KOPT-K1 (cell line): ENCODE measurements at regions not wholly inside any gene's neighbourhood (a gene's known extent, or its start where the extent isn't known, plus 50 kb on each side); places are given as distances from the start of the nearest gene placed in this dataset.
"Not testable (repeated sequence)": the region's sequence is repeated elsewhere in the genome, so short reads cannot be mapped to it uniquely, and the experiment has no call there.

ENCODE experiments used
- H3K27ac ChIP-seq: fragments of 200-600 bp; sonication (generic); 2 replicates; pipeline ENCODE4 v1.5.1; 2016; ENCODE audit warnings: antibody characterized with exemption, mild to moderate bottlenecking, low read depth, low read length; ENCODE audit not compliant: poor library complexity, severe bottlenecking
- H3K36me3 ChIP-seq: fragments of 200-600 bp; sonication (generic); 2 replicates; pipeline ENCODE4 v1.5.1; 2017; ENCODE audit warnings: antibody characterized with exemption, mild to moderate bottlenecking, low read length, moderate library complexity; ENCODE audit not compliant: insufficient read depth
- H3K9me3 ChIP-seq: fragments of 200-600 bp; sonication (generic); 2 replicates; pipeline ENCODE4 v1.5.1; 2017; ENCODE audit warnings: antibody characterized with exemption, low read length, mild to moderate bottlenecking; ENCODE audit not compliant: insufficient read depth, poor library complexity, severe bottlenecking

GRCh38 chr6:68032217-68032616 lies 602.9 kb upstream of the ADGRB3 start:
- H3K9me3 ChIP-seq = no peaks in the 10 kb centered on the region
- H3K27ac ChIP-seq = no peak overlapping the region
- H3K36me3 ChIP-seq = no peaks in the 10 kb centered on the region

GRCh38 chr6:68031054-68031453 lies 604.0 kb upstream of the ADGRB3 start:
- H3K9me3 ChIP-seq = no peaks in the 10 kb centered on the region
- no peaks in the 10 kb centered on the region for H3K36me3 ChIP-seq
- no peak overlapping the region for H3K27ac ChIP-seq

DNA sequence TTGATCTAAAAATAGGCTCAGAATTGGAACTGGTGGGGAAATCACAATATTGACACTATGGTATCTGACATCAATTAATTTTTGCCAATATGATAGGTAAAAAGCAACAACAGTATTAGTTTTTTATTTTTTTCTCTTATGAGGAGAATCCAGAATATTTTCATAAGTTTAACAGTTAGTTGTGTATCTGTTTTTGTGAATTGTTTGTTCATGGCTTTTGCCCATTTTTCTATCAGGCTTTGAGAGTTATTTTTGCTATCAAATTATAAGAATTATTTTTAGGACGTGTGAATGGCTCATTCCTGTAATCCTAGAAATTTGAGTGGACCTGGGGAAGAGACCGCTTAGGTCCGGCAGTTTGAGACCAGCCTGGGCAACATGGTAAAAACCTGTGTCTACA lies 608.6 kb upstream of the ADGRB3 start:
- H3K27ac ChIP-seq = no peak overlapping the region
- H3K36me3 ChIP-seq = no peaks in the 10 kb centered on the region
- H3K9me3 ChIP-seq = no peaks in the 10 kb centered on the region

- H3K9me3 ChIP-seq = no peaks in the 10 kb centered on the region
- no peak overlapping the region for H3K27ac ChIP-seq
These were observed 609.3 kb upstream of the ADGRB3 start for GRCh38 chr6:68025764-68026163.

GRCh38 chr6:68024570-68025269 lies 610.4 kb upstream of the ADGRB3 start:
- no peaks in the 10 kb centered on the region for H3K9me3 ChIP-seq
- no peaks in the 10 kb centered on the region for H3K36me3 ChIP-seq
- H3K27ac ChIP-seq = no peak overlapping the region

More at GRCh38 chr6:68025764-68026163, 609.3 kb upstream of the ADGRB3 start:
- no peaks in the 10 kb centered on the region for H3K36me3 ChIP-seq

DNA sequence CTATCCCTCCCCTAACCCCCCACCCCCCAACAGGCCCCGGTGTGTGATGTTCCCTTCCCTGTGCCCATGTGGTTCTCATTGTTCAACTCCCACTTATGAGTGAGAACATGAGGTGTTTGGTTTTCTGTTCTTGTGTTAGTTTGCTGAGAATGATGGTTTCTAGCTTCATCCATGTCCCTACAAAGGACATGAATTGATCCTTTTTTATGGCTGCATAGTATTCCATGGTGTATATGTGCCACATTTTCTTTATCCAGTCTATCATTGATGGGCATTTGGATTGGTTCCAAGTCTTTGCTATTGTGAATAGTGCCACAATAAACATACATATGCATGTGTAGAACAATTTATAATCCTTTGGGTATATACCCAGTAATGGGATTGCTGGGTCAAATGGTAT lies 612.1 kb upstream of the ADGRB3 start:
- H3K36me3 ChIP-seq, H3K27ac ChIP-seq, H3K9me3 ChIP-seq: not testable (repeated sequence)

- Histone ChIP-seq H3K27ac (no peak overlapping the region), H3K9me3 (no peaks in the 10 kb centered on the region), H3K36me3 (no peaks in the 10 kb centered on the region)
These were observed 621.1 kb upstream of the ADGRB3 start for GRCh38 chr6:68013780-68014515.

DNA sequence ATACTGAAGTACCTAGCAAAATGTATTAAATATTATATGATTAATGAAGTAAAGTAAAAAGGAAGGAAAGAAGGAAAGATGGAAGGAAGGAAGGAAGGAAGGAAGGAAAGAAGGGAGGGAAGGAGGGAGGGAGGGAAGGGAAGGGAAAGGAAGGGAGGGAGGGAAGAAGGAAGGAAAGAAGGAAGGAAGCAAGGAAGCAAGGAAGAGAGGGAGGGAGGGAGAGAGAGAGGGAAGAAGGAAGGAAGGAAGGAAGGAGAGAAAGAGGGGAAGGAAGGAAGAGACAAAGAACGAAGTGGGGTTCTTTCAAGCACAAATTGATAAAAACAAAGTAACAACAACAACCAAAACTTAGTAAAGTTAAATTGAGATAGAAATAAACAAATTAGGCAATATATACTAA lies 622.3 kb upstream of the ADGRB3 start:
- Histone ChIP-seq H3K9me3 (no peaks in the 10 kb centered on the region), H3K36me3 (no peaks in the 10 kb centered on the region), H3K27ac (no peak overlapping the region)

GRCh38 chr6:68010936-68011335 lies 624.1 kb upstream of the ADGRB3 start:
- Histone ChIP-seq H3K27ac (no peak overlapping the region), H3K9me3 (no peaks in the 10 kb centered on the region)

GRCh38 chr6:68008445-68008844 lies 626.6 kb upstream of the ADGRB3 start:
- no peaks in the 10 kb centered on the region for H3K36me3 ChIP-seq
- H3K9me3 ChIP-seq = no peaks in the 10 kb centered on the region
- peak overlapping the region; percentile 66 for H3K27ac ChIP-seq

More at GRCh38 chr6:68010936-68011335, 624.1 kb upstream of the ADGRB3 start:
- H3K36me3 ChIP-seq = no peaks in the 10 kb centered on the region

GRCh38 chr6:68007717-68008116 lies 627.4 kb upstream of the ADGRB3 start:
- H3K9me3 ChIP-seq = no peaks in the 10 kb centered on the region
- H3K27ac ChIP-seq = peak overlapping the region; percentile 66
- no peaks in the 10 kb centered on the region for H3K36me3 ChIP-seq

DNA sequence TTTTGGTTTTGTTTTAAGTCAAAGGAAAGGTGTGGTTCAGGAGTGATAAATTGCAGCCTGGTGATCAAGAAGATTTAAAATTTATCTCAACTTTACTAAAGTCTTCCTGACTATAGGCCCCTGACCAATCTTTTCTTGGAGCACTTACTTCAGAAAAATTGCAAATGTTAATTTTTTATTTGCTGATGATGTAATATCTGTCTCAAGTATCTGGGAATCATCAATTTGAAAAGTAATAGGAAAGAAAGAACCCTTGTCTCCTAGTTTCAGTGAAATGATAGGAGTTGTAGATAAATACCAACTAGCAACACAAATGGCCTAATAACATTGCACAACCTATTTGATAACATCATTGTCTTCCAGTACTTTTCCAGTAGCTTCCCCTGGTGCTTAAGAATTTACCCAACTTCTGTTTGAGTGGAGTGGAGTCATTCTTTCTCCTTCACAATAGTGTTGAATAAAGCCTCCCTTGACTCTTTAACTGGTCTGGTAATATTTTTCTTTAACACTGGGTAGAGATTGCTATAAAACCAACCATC lies 648.3 kb upstream of the ADGRB3 start:
- H3K27ac ChIP-seq = no peak overlapping the region
- no peaks in the 10 kb centered on the region for H3K36me3 ChIP-seq
- H3K9me3 ChIP-seq = no peaks in the 10 kb centered on the region

GRCh38 chr6:67976486-67976885 lies 658.6 kb upstream of the ADGRB3 start:
- H3K9me3 ChIP-seq = no peaks in the 10 kb centered on the region
- no peaks in the 10 kb centered on the region for H3K36me3 ChIP-seq
- H3K27ac ChIP-seq = no peak overlapping the region

DNA sequence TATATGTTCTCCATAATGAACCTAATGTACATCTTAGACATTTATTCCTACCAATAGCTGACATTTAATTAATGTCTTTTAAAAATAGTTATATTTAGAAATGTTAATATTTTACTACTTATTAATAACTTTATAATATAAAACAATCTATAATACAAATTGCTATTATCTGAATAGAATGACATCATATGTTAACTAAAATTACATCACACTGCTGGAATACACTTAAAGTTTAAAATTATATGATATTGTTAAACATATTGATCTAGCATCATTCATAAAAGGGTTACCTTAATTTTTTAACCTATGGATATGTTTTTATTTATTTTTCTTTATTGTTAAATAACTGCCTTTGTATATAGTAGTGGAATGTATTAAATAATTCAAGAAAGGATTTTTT lies 660.2 kb upstream of the ADGRB3 start:
- no peak overlapping the region for H3K27ac ChIP-seq
- H3K9me3 ChIP-seq = no peaks in the 10 kb centered on the region
- H3K36me3 ChIP-seq = no peaks in the 10 kb centered on the region

- Histone ChIP-seq H3K9me3 (no peaks in the 10 kb centered on the region), H3K36me3 (no peaks in the 10 kb centered on the region), H3K27ac (no peak overlapping the region)
These were observed 663.3 kb upstream of the ADGRB3 start for GRCh38 chr6:67971812-67972211.

DNA sequence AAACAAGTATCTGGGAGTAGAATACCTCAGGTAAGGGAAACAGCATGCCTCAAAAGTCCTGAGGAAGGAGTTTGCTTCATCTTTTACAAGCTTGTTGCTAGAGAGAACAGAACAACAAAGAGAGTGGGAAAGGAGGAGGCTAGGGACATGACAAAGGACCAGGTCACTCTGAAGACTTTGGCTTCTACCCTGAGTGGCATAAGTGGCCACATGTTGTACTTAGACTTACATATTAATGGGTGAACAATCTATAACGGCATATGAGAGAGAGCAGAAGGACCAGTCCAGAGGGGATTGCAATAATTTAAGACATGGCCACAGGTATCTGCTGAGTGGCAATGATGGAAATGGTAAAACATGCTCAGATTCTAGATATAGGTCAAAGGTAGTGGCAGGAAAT lies 668.3 kb upstream of the ADGRB3 start:
- Histone ChIP-seq H3K36me3 (no peaks in the 10 kb centered on the region), H3K27ac (no peak overlapping the region), H3K9me3 (no peaks in the 10 kb centered on the region)
